ENCODE measurements at regions not wholly inside any gene's neighbourhood (a gene's known extent, or its start where the extent isn't known, plus 50 kb on each side); places are given as distances from the start of the nearest gene placed in this dataset.

GRCh38 chr2:8570637-8571036 lies 111.2 kb upstream of the ID2 start:
- DNase-seq (ENCODE audit: low read depth): no peak

- no peak for DNase-seq (ENCODE audit: low read depth)
Measured at GRCh38 chr2:8571301-8571791, 110.5 kb upstream of the ID2 start.

- no peak for DNase-seq (ENCODE audit: low read depth)
Measured at GRCh38 chr2:8571792-8572499, 109.9 kb upstream of the ID2 start.

- DNase-seq (ENCODE audit: low read depth): no peak
Measured at GRCh38 chr2:8572712-8573233, 109.1 kb upstream of the ID2 start.

GRCh38 chr2:8573234-8573941 lies 108.5 kb upstream of the ID2 start:
- no peak for DNase-seq (ENCODE audit: low read depth)

- DNase-seq (ENCODE audit: low read depth): no peak
Measured at GRCh38 chr2:8573942-8574195, 108.0 kb upstream of the ID2 start.

- DNase-seq (ENCODE audit: low read depth): peak; percentile 64
Measured at GRCh38 chr2:8574196-8575037, 107.4 kb upstream of the ID2 start.

GRCh38 chr2:8575038-8575833 lies 106.6 kb upstream of the ID2 start:
- DNase-seq (ENCODE audit: low read depth): peak; percentile 70

GRCh38 chr2:8575834-8576423 lies 105.9 kb upstream of the ID2 start:
- no peak for DNase-seq (ENCODE audit: low read depth)

GRCh38 chr2:8576525-8577167 lies 105.2 kb upstream of the ID2 start:
- peak; percentile 54 for DNase-seq (ENCODE audit: low read depth)

GRCh38 chr2:8577573-8577972 lies 104.3 kb upstream of the ID2 start:
- no peak for DNase-seq (ENCODE audit: low read depth)

GRCh38 chr2:8578335-8579244 lies 103.3 kb upstream of the ID2 start:
- no peak for DNase-seq (ENCODE audit: low read depth)

GRCh38 chr2:8579485-8580085 lies 102.3 kb upstream of the ID2 start:
- DNase-seq (ENCODE audit: low read depth): no peak

- no peak for DNase-seq (ENCODE audit: low read depth)
Measured at GRCh38 chr2:8580316-8581233, 101.3 kb upstream of the ID2 start.

GRCh38 chr2:8581234-8581561 lies 100.7 kb upstream of the ID2 start:
- DNase-seq (ENCODE audit: low read depth): no peak

GRCh38 chr2:8581601-8582041 lies 100.2 kb upstream of the ID2 start:
- no peak for DNase-seq (ENCODE audit: low read depth)

- no peak for DNase-seq (ENCODE audit: low read depth)
Measured at GRCh38 chr2:8582191-8582590, 99.7 kb upstream of the ID2 start.

Measured in RPMI7951 (cell line).